ENCODE measurements at regions not wholly inside any gene's neighbourhood (a gene's known extent, or its start where the extent isn't known, plus 50 kb on each side); places are given as distances from the start of the nearest gene placed in this dataset.
"Not testable (repeated sequence)": the region's sequence is repeated elsewhere in the genome, so short reads cannot be mapped to it uniquely, and the experiment has no call there.

DNA sequence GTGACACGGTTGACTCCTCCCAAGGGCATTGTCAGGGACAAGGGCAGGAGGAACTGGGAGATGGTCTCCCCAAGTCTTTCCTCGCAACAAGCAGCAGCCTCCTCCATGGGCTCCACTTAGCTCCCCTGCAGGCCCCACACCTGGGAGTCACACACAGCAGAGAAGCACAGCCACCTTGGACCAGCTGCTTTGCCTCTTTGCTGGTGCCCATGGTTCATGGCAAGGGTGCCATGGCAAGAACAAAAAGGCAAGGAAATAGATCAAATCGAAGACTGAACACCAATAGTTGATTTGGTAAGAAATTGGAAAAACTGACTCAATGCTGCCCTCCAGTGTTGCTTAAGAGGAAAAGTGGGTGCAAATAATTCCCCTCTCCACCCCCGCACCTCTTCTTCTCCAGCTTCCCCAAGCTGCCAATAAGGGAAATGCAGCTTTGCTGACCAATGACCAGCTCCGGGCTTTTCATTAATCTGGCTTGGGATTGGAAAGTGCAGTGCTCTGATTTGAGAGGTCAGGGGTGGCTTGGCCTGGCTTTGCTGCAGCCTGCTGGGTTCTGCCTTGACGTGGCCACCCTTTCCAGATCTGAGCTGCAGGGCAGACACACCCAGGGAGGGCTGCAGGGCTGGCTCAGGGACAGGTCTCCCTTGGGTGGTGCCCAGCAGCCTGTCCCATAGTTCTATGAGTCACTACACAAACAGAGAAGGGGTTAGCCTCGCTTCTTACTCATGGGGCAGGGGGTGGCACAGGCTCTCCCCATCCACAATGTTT, 162.0 kb downstream of the KLF13 start:
- peak; percentile 88 for DNase-seq

DNA sequence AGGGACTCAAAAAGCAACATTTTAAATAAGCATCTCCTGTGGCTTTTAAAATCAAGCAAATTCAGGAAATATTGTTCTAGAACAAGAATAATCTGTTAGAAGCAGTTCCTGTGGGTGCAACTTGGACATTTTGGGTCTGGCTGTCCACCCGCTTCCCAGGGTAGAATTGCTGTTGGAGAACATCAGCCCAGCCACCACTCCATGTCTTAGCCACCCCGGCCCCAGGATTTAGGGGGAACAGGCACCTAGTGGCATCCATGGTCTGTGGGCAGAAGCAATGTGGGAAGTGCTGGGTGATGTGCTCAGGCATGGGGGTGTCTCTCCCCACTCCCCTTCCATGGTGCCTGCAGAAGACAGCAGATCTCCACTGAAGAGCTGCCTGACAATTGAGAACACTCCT, 162.6 kb downstream of the KLF13 start:
- DNase-seq = no peak

DNA sequence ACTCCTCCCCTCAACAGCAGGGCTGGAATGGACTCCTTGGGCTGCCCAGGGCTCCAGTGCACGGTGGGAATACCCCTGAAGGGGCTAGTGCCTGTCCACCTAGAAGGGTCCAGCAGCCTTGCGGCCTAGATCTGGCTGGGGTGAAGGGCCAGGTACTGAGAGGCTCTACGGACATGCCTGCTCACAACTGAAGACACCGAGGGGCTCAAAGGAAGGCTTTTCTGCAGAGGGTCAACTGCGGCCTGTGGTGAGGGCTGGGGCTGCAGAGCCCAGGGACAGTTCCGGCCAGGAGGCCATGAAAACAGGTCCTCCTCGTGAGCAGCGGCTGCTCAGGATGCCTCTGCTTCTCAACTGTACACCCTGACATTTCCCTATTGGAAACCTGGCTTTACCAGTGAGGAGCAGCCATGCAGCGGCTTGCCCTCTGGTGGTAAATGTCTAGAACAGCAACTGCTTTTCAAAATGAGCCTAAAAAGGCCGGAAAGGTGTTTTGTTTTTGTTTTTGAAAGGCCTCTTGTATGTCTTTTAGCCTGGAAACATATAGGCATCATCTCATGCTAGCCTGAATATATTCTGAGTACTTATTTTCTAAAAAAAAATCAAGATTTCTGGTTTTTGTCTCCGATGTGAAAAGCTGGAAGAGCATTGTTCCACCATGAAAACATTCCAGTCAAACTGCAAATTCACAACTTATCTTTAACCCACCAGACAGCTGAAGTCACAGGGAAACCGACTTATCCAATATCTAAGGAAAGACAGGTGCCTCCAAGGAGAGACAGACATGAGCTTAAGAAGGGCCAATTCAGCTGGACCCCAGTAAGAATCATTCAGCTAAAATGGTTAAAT, 163.4 kb downstream of the KLF13 start:
- peak; percentile 75 for DNase-seq

DNA sequence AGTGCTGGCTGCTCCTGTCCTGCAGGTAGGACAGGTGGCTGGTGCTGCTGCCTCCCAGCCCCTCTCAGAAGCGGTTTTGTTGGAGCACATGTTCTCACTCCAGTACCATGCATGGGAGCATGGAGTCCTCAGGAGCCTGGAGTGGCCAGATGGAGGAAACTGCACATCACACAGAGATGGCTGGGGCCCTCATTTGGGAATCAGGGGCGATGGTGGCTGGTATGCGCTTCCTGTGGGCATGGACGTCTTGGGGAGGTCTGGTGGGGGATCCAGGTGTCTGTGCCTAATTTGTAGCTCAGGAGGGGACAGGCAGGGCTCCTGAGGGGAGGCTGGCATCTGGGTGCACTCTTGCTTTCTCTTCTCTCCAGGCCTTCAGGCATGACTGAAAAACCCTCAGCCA, 168.2 kb downstream of the KLF13 start:
- DNase-seq = no peak

DNA sequence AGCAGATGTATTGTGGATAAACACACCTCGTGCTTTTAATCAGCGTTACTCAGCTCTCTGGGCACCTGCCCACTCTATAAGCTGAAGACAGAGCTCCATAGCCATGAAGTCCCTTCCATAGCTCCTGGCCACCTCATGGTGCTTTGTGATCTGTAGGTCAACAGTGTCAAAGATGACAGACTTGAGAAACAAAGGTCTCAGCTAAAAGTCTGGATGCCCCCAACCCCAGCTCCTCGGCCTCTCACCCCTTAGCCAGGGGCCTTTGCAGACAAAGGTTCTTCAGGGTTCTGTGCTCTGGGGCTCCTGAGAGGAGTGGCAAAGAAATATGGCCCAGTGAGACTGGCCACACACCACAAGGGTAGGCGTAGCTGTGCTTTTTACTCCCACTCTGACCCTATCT, 168.6 kb downstream of the KLF13 start:
- no peak for DNase-seq

DNA sequence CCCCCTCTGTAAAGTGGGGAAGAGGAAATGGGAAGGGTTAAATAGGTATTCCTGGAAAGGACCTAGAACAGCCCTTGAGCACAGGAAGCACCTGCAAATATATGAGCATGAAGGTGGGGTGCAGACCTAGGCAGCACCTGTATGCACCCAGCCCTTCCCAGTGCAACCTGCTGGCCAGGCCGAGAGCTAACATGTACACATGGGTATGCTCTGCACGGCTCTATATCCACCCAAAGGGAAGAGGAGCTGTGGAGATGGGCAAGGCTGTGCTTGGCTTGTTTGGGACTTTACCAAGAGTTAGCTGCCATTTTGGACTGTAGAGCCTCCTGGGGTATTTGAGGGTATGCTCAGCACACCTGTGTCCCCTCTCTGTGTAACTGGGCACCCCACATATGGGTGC, 171.2 kb downstream of the KLF13 start:
- no peak for DNase-seq

DNA sequence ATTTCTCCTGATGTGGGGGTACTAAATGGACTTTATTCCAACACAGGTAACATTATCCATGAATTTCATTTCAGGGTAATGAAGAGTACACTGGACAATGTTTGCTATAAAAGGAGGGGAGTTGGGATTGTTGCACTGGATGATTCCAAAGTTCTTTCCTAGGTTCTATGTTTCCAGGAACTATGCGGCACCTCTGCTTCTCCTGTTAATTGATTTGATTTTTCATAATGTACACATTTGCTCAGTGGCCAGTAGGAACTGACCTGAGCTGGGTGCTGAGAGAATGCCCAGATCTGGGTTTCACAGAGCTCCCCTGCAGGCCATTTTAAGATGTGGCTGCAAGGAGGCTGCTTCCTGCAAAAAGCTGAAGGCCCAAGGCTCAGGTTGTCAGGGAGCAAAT, 171.7 kb downstream of the KLF13 start:
- no peak for DNase-seq

DNA sequence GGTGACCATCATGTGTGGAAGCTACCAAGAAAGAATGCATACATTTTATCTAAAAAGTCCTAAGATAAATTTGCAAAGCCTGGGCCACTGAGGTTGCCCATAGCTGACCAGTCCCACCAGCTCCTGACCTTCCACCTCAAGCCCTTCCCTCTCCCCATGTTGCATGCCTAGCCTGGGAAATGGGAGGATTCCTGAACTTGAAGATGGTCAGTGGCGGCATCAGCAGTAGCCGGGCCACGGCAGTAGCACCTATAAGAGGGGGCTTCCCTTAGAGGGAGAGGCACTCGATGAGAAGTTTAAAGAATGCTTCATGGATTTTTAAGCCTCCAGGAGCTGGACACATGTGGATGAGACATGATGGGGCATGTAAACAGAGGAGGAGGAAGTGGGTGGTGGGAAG, 172.1 kb downstream of the KLF13 start:
- no peak for DNase-seq

DNA sequence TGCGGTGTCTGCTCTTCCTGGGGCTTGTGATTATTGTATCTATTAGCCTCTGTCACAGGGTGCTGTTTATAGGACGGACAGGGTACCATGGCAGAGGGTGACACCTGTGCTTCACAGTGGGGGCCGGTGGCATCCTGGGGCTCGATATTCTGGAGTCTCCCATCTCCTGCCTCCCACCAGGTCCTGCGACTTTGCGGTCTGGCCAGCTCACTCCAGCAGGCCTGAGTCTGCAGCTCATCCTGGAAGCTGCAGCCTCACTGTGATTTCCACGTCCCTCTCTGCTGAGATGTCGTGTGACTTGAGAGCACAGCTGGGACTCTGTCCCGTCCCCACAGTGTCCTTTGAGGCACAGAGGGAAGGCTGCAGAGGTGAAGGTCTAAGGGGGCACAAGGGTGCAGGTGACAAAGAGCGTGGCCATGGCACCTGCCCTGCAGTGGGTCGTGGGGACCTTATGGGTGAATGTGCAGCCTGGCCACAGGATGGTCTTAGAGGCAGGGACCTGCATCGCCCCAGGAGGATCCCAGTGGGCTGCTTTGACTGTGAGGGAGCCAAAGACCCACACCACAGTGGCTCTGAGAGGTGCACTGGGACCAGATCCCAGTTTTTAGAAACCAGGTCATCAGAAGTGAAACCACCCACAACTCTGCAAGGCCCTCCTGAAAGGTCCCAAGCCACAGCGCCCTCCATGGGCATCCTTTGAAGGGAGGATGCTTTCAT, 172.8 kb downstream of the KLF13 start:
- DNase-seq = no peak

DNA sequence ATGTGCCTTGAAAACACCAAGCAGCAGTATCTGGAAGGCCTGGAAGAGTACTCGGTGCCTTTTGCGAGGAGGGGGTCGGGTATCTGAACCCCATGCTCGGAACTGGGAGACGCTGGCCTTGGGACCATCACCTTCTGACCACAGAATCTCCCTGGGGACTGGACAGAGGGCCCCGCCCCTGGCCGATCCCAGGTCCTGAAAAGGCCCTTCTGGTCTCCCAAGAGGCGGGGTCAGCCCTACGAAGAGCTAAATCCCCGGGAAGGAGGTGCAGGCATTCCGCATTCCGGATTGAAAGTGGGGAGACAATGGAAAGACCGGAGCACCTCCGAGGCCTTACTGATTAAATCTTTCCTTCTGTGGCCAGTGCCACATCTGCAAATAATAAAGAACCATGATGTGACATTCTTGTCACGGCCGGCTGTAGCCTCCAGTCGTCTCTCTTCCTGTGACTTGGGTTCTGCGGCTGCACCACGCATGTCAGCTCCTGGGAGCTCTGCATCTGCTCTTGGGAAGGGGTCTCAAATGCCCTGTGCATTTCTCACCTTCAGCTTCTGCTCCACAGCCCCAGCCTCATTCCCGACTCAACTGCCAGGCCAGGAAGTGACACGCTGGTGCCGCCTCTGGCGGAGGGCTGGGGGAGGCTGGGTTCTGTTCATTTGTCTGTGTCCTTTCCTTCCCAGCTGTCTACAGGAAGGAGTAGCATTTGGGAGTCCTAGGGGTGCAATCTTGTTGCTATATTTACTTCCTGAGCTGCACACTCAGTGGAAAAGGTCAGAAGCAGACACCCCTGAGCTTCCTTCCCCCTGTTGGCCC, 173.5 kb downstream of the KLF13 start:
- no peak for DNase-seq

DNA sequence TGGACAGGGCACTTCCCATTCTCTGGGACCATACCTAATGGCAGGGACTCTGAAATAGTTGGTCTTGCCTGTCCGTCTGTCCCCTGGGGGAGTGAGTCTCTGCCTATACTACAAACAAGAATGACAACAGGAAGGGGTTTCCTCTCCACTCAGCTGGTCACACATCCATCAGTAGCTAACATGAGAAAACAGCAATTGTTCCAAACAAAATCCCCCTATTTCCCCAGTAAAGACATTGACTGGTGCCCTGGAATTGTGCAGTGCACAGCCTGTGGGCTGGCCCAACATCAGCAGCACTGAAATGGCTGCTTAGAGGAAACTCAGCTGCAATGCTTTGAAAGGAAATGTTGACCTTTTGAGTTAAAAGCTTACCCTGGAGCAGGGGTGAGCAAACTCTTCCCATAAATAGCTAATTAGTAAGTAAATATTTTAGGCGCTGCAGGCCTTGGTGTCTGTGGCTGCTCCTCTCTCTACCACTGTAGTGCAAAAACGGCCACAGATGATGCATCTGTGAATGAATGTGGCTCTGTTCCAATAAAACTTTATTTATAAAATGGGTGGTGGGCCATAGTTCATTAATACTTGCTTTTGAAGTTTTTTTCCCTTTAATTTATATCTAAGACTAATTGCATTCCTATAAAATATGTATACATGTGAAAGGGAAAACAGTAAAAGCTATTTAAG, 174.3 kb downstream of the KLF13 start:
- DNase-seq = no peak

DNA sequence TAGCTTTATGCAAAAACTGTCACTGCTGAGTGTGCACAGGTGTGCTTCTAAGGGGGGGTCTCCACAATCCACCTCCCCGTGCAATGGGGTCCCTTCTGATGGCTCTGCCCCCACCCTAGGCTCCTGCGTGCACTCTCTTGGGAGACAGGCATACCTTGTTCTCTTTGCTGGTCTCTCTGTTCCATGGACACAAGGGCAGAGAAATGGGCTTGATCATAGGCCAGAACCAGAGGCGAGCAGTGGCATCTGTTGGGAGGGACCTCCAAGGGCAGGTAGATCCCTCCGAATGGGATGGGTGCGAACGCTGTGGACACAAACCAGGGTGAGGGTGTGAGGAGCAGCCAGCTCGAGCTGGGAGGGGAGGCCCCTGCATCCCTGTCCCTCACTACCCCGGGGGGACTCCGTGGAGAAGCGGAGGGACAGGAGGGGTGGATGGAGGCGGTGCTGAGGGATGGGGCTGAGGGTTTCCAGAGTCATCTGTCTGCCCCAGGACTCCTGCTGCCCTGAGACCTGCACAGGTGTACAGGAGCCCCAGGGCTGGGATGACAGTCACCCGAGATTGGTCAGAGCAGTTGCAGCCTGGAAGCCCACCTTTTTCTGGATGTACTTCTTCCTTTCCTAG, 175.0 kb downstream of the KLF13 start:
- DNase-seq = no peak

DNA sequence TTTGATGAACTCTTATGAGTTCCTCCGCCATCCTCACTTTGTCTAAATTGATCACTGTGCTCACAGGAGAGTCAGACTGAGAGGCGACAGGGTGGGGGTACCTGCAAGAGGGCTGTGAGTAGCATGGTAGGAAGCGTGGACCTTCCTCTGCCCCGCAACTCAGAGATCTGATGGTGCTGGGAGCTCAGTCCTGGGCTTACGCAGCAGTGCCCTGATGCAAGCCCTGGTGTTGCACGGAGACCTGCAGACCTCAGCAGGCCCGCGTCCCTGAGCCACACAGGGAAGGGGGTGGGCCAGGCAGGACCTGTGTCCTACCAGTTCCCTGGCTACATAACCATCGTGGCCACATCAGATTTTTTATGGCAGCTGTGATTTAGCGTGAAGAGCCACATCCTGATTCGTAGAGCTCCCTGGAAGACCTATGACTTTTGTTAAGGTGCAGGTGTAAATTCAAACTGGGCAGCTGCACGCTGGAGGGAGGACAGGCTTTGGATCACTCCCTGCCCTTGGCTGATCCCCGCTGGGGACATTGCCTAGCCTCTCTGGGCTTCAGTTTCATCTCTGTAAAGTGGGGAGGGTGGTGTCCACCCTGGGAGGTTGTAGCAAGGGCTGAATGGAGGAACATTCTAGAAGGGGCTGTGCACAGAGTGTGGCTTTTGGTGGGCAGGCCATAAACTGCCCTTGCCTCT, 176.1 kb downstream of the KLF13 start:
- no peak for DNase-seq

DNA sequence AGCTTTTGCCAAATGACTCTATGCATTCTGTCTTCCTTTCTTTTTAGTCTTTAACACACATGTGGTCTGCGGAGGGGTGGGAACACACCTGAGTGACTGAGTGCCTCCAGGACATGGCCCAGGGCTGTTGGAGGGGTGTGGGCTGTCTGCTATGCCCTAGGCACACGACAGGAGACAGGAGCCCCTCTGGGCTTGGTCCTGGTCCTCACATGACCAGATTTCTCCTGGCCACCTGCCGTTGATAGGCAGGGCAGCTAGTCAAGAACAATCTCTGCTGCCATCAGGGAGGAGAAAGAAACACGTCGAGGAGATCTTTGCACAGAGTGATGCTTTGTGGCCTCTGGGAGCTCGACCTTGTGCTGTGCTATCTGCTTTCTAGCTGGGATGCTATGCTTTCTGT, 176.6 kb downstream of the KLF13 start:
- DNase-seq = no peak

DNA sequence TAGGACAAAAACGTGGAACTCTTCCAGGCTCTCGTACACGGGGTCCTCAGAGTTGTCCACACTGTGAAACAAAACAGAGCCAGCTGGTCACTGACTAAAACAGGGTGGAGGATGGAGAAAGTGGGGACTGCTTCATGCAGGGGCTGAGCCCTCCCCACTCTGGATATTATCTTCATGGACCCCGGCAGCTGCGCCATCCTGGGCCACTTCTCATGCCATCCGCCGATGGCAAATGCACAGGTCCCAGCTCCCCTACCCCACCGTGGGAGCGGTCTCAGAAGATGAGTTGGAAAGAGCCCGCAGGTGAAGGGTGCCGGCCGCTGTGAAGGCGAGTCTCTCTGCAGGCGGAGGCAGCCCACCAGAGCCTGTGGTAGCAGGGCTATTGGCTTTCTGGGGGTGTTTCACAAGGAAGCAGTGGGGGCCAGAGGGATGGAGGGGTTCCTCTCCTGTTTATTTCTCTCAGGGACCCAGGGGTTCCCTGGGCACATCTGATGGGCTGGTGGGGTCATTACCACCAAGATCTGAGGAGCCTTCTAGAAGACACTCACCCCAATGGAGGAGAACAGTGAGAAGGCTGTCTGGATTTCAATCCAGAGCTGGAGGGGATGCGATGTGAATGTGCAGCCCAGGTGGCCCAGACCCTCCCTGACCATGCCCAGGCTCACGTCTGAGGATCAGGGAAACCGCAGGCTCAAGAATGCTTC, 177.3 kb downstream of the KLF13 start:
- no peak for DNase-seq

DNA sequence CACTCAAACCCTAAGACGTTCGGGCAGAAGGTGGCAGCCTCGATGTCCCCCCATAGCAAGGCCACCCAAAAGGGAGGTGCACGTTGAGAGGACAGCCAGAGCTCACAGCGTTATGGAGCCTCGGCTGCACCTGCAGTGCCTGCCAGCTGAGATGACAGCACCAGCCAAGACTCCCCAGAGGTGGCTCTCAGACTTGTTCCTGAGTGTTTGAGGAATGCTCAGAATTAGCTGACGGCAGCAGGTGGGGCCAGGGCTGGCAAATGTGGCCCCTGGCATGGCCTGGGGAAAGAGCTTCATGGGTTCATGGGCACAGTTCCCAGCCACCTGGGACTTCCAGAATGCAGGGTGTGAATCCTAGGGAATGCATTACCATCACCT, 177.8 kb downstream of the KLF13 start:
- DNase-seq = no peak

DNA sequence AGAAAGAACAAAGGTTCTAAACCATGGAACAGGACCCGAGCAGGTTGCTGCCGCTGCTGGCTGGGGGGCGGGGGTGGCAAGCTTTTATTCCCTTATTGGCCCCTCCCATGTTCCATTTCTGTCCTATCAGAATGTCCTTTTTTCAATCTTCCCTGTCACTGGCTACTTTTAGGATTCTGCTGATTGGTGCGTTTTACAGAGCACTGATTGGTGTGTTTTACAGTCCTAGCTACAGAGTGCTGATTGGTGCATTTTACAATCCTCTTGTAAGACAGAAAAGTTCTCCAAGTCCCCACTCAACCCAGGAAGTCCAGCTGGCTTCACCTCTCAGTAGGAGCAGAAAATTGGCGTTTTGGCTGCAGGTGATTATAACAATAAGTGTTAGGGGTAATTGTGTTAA, 180.9 kb downstream of the KLF13 start:
- DNase-seq = not testable (repeated sequence)

DNA sequence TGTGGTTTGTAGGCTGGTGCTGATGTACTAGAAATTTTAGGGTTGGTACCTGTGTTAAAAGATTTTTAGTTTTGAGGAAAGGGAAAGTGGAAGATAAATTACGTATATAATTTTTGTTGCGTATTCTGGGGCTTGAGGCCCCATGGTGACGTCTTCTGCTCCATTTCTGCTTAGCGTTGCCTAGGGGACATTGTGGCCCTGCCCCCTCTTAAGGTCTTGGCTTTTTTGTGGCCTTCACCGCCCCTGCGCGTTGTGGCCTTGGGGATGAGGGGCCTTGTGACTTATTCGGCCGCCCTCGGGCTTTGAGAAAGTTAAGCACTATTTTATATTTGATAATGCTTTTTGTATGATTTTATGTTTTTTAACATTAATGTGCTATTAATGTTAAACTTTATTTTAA, 182.0 kb downstream of the KLF13 start:
- DNase-seq = no peak

DNA sequence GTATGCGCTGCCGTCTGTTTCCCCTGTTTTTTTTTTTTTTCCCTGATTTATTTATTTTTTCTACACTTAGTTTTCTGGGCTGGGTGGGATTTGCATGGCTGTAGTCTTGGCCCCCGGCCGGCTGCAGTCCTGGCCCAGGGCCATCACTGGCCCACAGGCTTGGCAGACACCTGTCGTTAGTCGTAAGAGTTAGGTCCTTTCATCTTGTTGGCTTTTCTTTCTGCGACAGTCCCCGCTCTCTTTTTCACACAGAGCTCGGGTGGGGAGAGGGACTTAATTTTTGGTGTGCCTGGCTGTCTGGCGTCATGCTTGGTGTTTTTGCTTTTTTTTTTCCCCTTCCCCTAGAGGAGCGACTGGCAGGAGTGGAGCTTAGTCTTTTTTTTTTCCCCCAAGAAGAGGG, 183.4 kb downstream of the KLF13 start:
- no peak for DNase-seq

DNA sequence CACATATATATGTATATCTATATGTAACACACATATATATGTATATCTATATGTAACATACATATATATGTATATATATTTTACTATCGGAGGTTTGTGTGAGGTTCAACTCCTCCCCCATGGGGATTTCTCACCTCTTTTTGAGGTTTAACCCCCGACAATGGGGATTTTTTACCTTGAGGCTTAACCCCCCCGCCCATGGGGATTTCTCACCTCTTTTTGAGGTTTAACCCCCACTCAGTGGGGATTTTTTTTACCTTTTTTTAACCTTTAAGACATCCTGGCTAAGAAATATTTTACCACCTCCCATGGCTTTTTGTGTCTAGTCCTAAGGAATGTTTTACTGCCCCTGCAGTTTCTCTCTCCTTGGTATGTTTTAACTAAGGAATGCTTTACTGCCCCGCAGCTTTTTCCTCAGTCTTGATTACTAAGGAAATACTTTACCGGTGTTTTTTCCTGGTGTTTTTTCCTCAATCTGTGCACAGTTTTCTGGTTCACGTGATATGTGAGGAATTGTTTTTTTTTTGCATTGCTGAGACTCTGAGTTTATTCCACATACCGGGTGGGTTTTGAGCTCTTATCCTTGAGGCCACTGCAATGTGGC, 185.2 kb downstream of the KLF13 start:
- DNase-seq = no peak
